ENCODE measurements at regions not wholly inside any gene's neighbourhood (a gene's known extent, or its start where the extent isn't known, plus 50 kb on each side); places are given as distances from the start of the nearest gene placed in this dataset.

- TF ChIP-seq, protein P1, sequence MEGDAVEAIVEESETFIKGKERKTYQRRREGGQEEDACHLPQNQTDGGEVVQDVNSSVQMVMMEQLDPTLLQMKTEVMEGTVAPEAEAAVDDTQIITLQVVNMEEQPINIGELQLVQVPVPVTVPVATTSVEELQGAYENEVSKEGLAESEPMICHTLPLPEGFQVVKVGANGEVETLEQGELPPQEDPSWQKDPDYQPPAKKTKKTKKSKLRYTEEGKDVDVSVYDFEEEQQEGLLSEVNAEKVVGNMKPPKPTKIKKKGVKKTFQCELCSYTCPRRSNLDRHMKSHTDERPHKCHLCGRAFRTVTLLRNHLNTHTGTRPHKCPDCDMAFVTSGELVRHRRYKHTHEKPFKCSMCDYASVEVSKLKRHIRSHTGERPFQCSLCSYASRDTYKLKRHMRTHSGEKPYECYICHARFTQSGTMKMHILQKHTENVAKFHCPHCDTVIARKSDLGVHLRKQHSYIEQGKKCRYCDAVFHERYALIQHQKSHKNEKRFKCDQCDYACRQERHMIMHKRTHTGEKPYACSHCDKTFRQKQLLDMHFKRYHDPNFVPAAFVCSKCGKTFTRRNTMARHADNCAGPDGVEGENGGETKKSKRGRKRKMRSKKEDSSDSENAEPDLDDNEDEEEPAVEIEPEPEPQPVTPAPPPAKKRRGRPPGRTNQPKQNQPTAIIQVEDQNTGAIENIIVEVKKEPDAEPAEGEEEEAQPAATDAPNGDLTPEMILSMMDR (conservative IDR thresholded peaks at IDR 0.05; ENCODE audit: control insufficient read depth, insufficient read depth, low read depth, low read length), result no peak
- H3K4me3 ChIP-seq (ENCODE audit: control insufficient read depth, low read depth, low read length), result no peak overlapping the region
- no peak for DNase-seq (ENCODE audit: low read depth)
Measured at GRCh38 chr1:4137621-4138415, 237.7 kb upstream of the C1orf174 start.

DNA sequence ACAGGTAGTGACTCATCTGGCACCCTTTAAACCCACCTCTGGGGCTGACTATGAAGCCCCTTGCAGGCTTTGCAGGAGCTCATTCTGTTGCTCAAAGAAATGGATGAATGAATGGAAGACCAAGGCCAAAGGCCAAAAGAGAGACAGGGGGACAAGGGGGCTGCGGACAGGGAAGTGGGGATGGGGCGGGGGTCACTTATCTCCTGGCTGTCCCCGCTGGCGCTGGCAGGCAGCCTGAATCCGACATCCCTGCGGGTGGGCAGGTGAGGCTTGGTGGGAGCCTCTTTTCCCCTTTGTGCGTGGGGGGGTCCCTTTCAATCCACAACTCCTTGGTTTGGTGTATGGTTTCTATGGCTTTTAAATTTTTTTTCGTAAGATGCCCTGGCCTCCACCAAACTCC, 239.6 kb upstream of the C1orf174 start:
- TF ChIP-seq, protein P1 (conservative IDR thresholded peaks at IDR 0.05; ENCODE audit: control insufficient read depth, insufficient read depth, low read depth, low read length), result no peak
- H3K4me3 ChIP-seq (ENCODE audit: control insufficient read depth, low read depth, low read length), result no peak overlapping the region
- DNase-seq (ENCODE audit: low read depth), result no peak

DNA sequence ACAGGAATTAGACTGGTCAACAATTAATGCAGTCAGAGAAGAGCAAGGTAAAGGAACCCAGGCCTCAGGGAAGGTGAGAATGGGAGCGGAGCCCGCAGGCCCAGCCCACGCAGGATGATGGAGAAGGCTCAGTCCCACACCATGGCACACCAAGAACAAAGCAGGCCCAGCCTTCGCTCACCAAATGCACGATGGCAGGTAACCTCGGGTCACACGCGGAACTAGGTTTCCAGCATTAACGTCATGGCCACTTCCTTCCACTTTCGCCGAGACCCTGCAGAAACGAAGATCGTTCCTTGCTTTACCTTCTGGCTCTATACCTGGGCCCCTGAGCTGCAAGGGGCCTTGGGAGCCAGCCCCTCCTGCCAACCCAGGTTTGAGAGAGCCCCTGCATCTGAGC, 240.2 kb upstream of the C1orf174 start:
- H3K4me3 ChIP-seq (ENCODE audit: control insufficient read depth, low read depth, low read length), result no peak overlapping the region
- no peak for DNase-seq (ENCODE audit: low read depth)
- TF ChIP-seq, protein P1 (conservative IDR thresholded peaks at IDR 0.05; ENCODE audit: control insufficient read depth, insufficient read depth, low read depth, low read length), result no peak

DNA sequence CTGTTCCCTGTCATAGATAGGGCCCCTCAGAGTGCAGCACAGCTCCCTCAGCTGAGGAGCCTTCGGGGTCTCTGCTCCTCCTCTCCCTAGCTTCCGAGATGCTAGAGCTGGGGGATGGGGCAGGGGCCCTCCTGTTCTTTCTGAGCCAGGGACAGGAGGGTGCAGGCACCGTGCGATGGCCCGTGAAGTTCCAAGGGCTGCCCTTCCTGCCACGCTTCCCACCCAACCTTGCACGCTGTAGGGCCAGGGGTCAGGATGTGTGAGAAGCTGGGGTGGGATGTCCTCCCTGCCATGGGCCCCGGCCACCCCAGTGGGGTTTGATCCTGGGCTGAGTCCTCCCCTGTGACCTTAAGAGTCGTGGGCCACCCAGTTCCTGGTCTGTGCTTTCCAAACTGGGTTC, 240.7 kb upstream of the C1orf174 start:
- DNase-seq (ENCODE audit: low read depth), result no peak
- H3K4me3 ChIP-seq (ENCODE audit: control insufficient read depth, low read depth, low read length), result no peak overlapping the region
- TF ChIP-seq, protein P1 (conservative IDR thresholded peaks at IDR 0.05; ENCODE audit: control insufficient read depth, insufficient read depth, low read depth, low read length), result no peak

DNA sequence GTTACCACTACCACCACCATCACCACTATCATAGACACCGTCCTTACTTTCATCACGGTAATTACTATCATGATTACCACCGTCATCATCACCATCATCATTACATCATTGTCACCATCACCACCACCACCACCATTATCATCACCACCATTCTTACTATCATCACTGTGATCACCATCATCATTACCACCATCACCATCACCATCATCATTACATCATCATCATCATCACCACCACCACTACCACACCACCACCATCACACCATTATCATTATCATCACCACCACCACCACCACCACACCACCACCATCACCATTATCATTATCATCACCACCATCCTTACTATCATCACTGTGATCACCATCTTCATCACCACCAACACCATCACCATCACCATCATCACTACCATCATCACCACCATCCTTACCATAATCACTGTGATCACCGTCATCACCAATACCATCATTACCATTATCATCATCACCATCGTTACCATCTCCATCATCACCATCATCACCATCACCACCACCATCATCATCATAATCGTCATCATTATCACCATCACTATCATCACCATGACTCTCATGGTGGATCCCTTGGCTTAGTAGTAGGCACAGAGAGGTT, 244.4 kb upstream of the C1orf174 start:
- H3K4me3 ChIP-seq (ENCODE audit: control insufficient read depth, low read depth, low read length), result no peak overlapping the region
- DNase-seq (ENCODE audit: low read depth), result no peak
- TF ChIP-seq, protein P1 (conservative IDR thresholded peaks at IDR 0.05; ENCODE audit: control insufficient read depth, insufficient read depth, low read depth, low read length), result no peak

- no peak overlapping the region for H3K4me3 ChIP-seq (ENCODE audit: control insufficient read depth, low read depth, low read length)
- no peak for DNase-seq (ENCODE audit: low read depth)
- TF ChIP-seq, protein P1 (conservative IDR thresholded peaks at IDR 0.05; ENCODE audit: control insufficient read depth, insufficient read depth, low read depth, low read length), result no peak
Measured at GRCh38 chr1:4146101-4146500, 246.0 kb upstream of the C1orf174 start.
